K562 (cell line): ENCODE measurements at regions not wholly inside any gene's neighbourhood (a gene's known extent, or its start where the extent isn't known, plus 50 kb on each side); places are given as distances from the start of the nearest gene placed in this dataset.

Experiments
- ATAC-seq: fragments of 200-7000 bp; cut with Tn5 transposase; 3 replicates; pipeline ENCODE4 v1.9.1; 2020; ENCODE audit warnings: moderate library complexity
- BruUV-seq: library from RNA; stranded (reverse); fragments of 400-500 nt; replicated peaks from 2 replicates; lab custom pipeline; 2021; lab: Mats Ljungman, UMichigan
- CTCF ChIA-PET: fragments of 300-600 bp; formaldehyde crosslinking; extraction: SDS; loops from one replicate; lab custom pipeline; 2021; ENCODE audit warnings: low intra/inter-chr PET ratio; lab: Yijun Ruan, JAX
- POLR2A ChIA-PET: fragments of 300-600, 350-650 bp; sonication (Branson Sonifier 250); formaldehyde crosslinking; extraction: SDS; loops from one replicate; lab custom pipeline; 2021; ENCODE audit warnings: antibody characterized with exemption, inconsistent platforms; lab: Yijun Ruan, JAX
- DNase-seq, 4 experiments: peaks; one replicate each; pipeline versions ENCODE4 v3.0.0 to v3.0.0-alpha.2; 2011 to 2018; ENCODE audit warnings: low spot score in 3 of 4, mixed read lengths in 3 of 4; ENCODE audit errors: extremely low read depth in 1 of 4
- FAIRE-seq: peaks from 2 replicates; lab custom pipeline; 2011; peaks lifted over from hg19 to GRCh38; lab: Jason Lieb, UNC
- H2AFZ ChIP-seq: 2 replicates; pipeline ENCODE4 v1.6.0; 2011; ENCODE audit warnings: low read depth, low read length, control low read depth, inconsistent platforms
- H3K27ac ChIP-seq: fragments of 200-600 bp; 3 replicates; pipeline ENCODE4 v1.8.0; 2011; ENCODE audit warnings: low read depth, mild to moderate bottlenecking, control low read depth, inconsistent platforms, low read length, moderate library complexity, mixed read lengths; ENCODE audit errors: extremely low read depth
- H3K27me3 ChIP-seq, 2 experiments: fragments of 300-600 bp in 1 of 2; 2 replicates in 1 of 2; 3 replicates in 1 of 2; pipeline versions ENCODE4 v1.6.0 to v1.8.0; 2011; ENCODE audit warnings: inconsistent platforms in 2 of 2, low read length in 2 of 2, mild to moderate bottlenecking in 1 of 2, mixed read lengths in 1 of 2, moderate library complexity in 1 of 2; ENCODE audit not compliant: control insufficient read depth in 2 of 2, insufficient read depth in 2 of 2
- H3K36me3 ChIP-seq: fragments of 300-600 bp; 3 replicates; pipeline ENCODE4 v1.8.0; 2011; ENCODE audit warnings: mild to moderate bottlenecking, low read length, inconsistent platforms; ENCODE audit not compliant: control insufficient read depth, insufficient read depth
- H3K4me1 ChIP-seq, 2 experiments: fragments of 200-600 bp in 1 of 2; replicated peaks in 1 of 2; 2 replicates in 1 of 2; 3 replicates in 1 of 2; pipeline versions ENCODE4 v1.5.1 to v1.8.0; 2011; ENCODE audit warnings: inconsistent platforms in 2 of 2, low read length in 2 of 2, mild to moderate bottlenecking in 1 of 2, mixed read lengths in 1 of 2, moderate library complexity in 1 of 2; ENCODE audit not compliant: control insufficient read depth in 2 of 2, insufficient read depth in 2 of 2
- H3K4me2 ChIP-seq: 2 replicates; pipeline ENCODE4 v1.6.1; 2011; ENCODE audit warnings: low read length, control low read depth, inconsistent platforms, mixed read lengths; ENCODE audit not compliant: insufficient read depth
- H3K4me3 ChIP-seq: fragments of 200-600 bp; sonication (generic), shearing (Covaris generic); 2 replicates; pipeline ENCODE4 v1.5.1; 2016; ENCODE audit warnings: control low read depth, inconsistent platforms
- H3K79me2 ChIP-seq: fragments of 200-600 bp; 3 replicates; pipeline ENCODE4 v1.8.0; 2011; ENCODE audit warnings: low read length, inconsistent platforms; ENCODE audit not compliant: control insufficient read depth, insufficient read depth
- H3K9ac ChIP-seq, 2 experiments: 2 replicates each; pipeline versions ENCODE4 v1.6.0 to v1.6.1; 2011; ENCODE audit warnings: low read depth in 2 of 2, low read length in 2 of 2, control low read depth in 1 of 2, inconsistent platforms in 1 of 2, mild to moderate bottlenecking in 1 of 2, mixed read lengths in 1 of 2; ENCODE audit not compliant: insufficient read depth in 1 of 2
- H3K9me1 ChIP-seq: one replicate; pipeline ENCODE4 v1.6.0; 2011; ENCODE audit warnings: inconsistent platforms, mild to moderate bottlenecking, low read length, moderate library complexity; ENCODE audit not compliant: control insufficient read depth, insufficient read depth
- H3K9me3 ChIP-seq: replicated peaks from 2 replicates; pipeline ENCODE4 v1.5.1; 2011; ENCODE audit warnings: low read depth, low read length, inconsistent platforms; ENCODE audit not compliant: control insufficient read depth, insufficient read depth
- H4K20me1 ChIP-seq: replicated peaks from 2 replicates; pipeline ENCODE4 v1.6.1; 2011; ENCODE audit warnings: low read length, inconsistent platforms, mixed read lengths; ENCODE audit not compliant: control insufficient read depth, insufficient read depth
- EP400 ChIP-seq: fragments of 450-650 bp; IDR thresholded peaks from 2 replicates; pipeline ENCODE4 v1.6.1; 2017; ENCODE audit warnings: antibody characterized with exemption, mild to moderate bottlenecking, moderate library complexity
- SPI1 ChIP-seq: IDR thresholded peaks from 2 replicates; pipeline ENCODE4 v1.6.1; 2011; ENCODE audit warnings: low read depth, low read length, control low read depth, borderline replicate concordance
- ZNF431 ChIP-seq: sonication (generic); formaldehyde crosslinking; IDR thresholded peaks from 2 replicates; pipeline ENCODE4 v1.8.0; 2022; ENCODE audit warnings: mild to moderate bottlenecking, missing genetic modification reagents
- in situ Hi-C: fragments of 300-500 bp; cut with MboI; formaldehyde crosslinking; loops from 4 replicates; pipeline ENCODE4 v1.15.0; 2018; ENCODE audit warnings: inconsistent platforms, mixed read lengths
- intact Hi-C: fragments of 100-400 bp; cut with micrococcal nuclease; formaldehyde crosslinking; loops from 2 replicates; pipeline ENCODE4 v1.14.2; 2022
- TF ChIP-seq, protein P1 (sequence below): fragments of 450-650 bp; IDR thresholded peaks from 2 replicates; pipeline ENCODE4 v1.6.1; 2016; ENCODE audit warnings: borderline replicate concordance

GRCh38 chr5:39532511-39532910 is 107.7 kb upstream of the DAB2 start (continued):
- no peak for TF ChIP-seq ZNF431 (CRISPR knock-in tag)
- no peak for TF ChIP-seq EP400

DNA sequence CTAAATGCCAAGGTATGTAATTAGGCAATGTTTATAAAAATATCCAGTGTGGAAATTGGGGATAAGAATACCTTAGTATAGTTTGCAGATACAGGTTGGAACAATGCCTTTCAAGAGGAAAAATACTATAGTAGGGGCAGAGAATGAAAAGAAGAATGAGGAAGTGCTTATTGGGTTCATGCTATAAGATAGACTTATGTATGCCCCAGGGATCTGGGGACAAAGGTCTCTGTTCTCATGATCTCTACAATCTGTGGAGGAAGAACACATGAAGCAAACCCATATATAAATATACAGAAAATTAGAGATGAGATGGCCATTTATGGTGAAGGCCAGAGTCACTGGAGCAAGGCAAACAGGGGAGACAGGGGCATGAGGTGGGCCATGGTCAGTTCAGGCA is 106.5 kb upstream of the DAB2 start:
- POLR2A ChIA-PET: no interaction called here
- in situ Hi-C loops (no loop called here), intact Hi-C loops (no loop called here)
- H4K20me1 ChIP-seq: no peaks in the 10 kb centered on the region
- no peak overlapping the region for H2AFZ ChIP-seq
- H3K27me3 ChIP-seq: peaks cover 0 to 8% of the 10 kb centered on the region in 2 experiments; a peak in 4 of 5 replicates
- no peaks in the 10 kb centered on the region for H3K4me1 ChIP-seq
- CTCF ChIA-PET: no interaction called here
- no peaks in the 10 kb centered on the region for H3K9me1 ChIP-seq
- H3K36me3 ChIP-seq: no peaks in the 10 kb centered on the region
- peak; percentile 58; the same call in 1 of the 2 replicates for TF ChIP-seq SPI1
- TF ChIP-seq, protein P1, sequence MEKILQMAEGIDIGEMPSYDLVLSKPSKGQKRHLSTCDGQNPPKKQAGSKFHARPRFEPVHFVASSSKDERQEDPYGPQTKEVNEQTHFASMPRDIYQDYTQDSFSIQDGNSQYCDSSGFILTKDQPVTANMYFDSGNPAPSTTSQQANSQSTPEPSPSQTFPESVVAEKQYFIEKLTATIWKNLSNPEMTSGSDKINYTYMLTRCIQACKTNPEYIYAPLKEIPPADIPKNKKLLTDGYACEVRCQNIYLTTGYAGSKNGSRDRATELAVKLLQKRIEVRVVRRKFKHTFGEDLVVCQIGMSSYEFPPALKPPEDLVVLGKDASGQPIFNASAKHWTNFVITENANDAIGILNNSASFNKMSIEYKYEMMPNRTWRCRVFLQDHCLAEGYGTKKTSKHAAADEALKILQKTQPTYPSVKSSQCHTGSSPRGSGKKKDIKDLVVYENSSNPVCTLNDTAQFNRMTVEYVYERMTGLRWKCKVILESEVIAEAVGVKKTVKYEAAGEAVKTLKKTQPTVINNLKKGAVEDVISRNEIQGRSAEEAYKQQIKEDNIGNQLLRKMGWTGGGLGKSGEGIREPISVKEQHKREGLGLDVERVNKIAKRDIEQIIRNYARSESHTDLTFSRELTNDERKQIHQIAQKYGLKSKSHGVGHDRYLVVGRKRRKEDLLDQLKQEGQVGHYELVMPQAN: no peak
- ATAC-seq (no peak), FAIRE-seq (no peak), DNase-seq (no peak)
- H3K9me3 ChIP-seq: no peaks in the 10 kb centered on the region
- H3K27ac ChIP-seq: no peak overlapping the region
- H3K9ac ChIP-seq: no peak overlapping the region
- H3K4me2 ChIP-seq: no peak overlapping the region
- no TSS peak for BruUV-seq
- no peaks in the 10 kb centered on the region for H3K79me2 ChIP-seq
- no peak overlapping the region for H3K4me3 ChIP-seq
